NCI-H2029 treated with DMSO at 0.1 percent for 48 hours (cell line): ENCODE measurements at regions not wholly inside any gene's neighbourhood (a gene's known extent, or its start where the extent isn't known, plus 50 kb on each side); places are given as distances from the start of the nearest gene placed in this dataset.

ENCODE experiments used
- DNase-seq: peaks from one replicate; lab custom pipeline; 2025; lab: John Stamatoyannopoulos, UW

GRCh38 chr22:48618326-48618725 lies 1209.3 kb downstream of the BRD1 start:
- DNase-seq: no peak

DNA sequence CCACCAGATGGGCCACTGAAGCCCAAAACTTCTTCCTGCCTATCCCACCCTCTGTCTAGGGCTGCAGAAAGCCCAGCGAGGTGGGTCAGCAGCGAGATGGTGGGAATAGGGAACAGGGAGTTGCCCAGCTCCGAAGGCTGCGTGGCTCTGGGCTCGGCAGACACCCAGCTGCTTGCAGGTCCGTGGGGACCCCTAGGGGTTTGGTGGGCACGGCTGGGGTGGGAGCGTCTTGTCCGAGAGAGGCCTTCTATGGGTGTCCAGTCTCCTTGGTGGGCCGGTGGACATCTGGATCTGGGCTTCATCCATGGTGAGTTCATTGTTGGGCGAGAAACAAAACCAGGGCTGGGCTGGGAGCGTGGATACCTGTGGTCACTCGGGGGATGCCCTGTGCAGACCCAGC lies 1211.0 kb downstream of the BRD1 start:
- DNase-seq: no peak

- no peak for DNase-seq
Observed at GRCh38 chr22:48615171-48616008, 1212.3 kb downstream of the BRD1 start.

- no peak for DNase-seq
Observed at GRCh38 chr22:48613566-48614200, 1214.0 kb downstream of the BRD1 start.

DNA sequence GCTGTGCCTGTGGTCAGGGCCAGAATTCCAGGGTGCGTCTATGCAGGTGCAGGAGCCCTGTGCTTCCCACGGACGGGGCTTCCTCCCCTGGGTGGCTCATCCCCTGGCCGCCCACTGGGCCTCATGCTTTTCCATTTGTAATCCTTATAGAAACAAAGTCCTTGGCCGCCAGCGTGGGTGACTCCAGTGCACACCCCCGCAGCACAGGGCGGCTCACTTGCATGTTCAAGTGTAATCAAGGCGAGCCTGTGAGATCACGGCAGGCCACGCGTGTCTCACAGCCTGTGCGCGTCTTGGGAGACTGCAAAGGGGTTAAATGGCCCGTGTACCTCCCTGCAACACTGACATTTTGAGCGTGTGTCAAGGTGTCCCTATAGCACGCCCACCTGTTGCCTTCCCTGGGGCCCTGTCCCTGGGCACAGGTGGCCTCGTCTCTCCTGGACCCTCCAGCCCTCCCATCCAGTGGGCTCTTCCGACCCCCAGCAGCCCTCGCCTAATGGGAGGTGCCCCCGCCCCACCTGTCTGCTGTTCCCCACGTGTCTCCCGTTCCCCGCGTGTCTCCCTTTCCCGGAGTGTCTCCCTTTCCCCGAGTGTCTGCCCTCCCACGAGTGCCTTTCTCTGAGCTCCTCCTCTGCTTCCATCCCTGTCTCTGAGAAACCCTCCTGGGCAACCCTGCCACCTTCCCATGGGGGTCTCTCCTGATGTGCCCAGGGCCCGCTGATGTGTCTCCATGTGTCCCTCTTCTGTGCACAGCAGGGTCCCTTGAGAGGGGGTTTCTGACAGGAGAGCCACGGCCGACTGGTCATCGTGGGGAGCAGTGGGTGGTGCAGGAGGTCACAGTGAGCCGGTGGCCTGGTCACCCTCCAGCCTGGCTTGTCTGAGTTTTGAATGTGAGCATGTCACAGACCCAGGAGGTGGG lies 1215.3 kb downstream of the BRD1 start:
- DNase-seq: no peak

DNA sequence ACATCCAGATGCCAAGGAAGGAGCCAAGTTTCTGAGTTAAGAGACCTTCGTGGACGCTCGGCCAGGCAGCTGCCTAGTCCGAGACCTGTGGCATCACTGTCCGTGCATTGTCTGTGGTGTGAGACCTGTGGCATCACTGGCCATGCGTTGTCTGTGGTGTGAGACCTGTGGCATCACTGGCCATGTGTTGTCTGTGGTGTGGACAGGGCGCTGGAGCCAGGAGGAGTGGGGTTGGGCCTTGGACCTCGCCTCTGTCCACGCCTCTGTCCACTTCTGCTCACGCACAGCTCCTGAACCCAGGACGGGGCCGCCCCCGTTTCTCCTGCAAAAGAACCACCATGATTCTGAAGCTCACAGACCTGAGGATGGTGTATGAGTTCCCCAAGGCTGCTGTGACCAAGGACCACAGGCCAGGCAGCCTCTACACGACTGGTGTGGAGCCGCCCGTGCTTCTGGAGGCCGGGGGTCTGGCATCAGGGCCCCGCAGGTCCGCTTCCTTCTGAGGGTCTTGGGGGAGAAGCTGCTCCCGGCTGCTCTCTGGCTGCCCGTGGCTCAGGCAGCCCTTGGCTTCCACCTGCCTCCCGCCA lies 1218.3 kb downstream of the BRD1 start:
- no peak for DNase-seq

DNA sequence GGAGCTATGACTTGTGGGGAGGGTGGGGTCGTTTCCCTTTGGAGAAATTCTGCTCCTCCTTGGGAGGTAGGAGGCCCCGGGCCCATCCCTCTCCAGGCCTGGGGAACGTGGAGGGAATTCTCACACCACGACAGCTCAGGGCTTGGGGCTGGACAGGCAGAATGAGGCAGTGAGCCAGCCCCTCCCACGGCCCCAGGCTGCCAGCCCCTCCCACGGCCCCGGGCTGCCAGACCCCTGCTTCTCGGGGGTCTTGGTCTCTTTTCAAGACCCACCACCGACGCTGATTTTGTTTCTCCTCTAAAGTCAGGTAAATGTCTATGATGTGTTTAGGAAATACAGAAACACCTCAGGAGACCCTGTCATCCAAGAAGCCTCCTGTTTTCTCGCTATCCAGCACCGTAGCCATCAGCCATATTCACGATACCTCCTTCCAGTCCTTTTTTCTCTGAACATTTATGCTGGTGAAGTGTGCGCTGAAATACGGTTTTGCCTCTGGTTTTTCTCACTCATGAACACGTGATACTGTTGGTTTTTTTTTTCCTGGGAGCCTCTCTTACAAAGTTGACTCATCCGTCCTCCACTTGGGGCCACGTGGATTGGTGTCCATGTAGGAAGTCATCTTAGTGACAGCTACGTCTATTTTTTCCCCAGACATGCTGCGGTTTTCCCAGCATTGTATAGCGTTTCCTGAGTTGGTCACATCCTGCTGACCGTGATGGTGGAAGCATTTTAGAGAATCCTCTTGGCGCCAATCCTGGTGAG lies 1219.6 kb downstream of the BRD1 start:
- no peak for DNase-seq

GRCh38 chr22:48606684-48607307 lies 1220.9 kb downstream of the BRD1 start:
- no peak for DNase-seq

DNA sequence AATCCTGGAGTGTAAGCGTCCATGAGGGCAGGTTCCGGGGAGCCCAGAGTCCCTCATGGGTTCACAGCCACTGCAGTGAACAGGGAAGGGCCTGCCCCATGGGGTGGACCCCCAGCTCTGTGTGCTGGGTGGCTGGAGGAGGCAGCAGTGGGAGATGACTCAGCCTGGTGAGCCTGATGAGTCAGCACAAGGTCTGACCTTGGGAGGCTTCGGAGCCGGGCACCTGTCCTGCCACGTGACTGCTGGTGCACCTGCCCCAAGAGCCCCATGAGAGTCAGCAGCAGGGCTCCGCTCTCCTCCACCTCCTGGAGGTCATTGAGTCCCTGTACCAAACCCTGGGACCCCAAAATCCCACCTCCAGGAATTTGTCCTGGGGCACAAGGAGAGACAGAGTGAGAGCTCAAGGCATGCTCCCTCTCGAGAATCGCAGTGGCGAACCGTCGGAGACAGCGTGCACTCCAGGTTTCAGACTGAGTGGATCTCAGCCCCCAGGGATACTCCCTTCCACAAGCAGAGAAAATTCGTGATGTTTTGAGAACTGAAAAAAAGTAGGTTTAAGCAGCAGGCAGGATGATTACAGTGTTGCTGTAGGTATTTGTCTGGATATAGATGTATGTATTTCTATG lies 1221.7 kb downstream of the BRD1 start:
- peak; percentile 26 for DNase-seq

DNA sequence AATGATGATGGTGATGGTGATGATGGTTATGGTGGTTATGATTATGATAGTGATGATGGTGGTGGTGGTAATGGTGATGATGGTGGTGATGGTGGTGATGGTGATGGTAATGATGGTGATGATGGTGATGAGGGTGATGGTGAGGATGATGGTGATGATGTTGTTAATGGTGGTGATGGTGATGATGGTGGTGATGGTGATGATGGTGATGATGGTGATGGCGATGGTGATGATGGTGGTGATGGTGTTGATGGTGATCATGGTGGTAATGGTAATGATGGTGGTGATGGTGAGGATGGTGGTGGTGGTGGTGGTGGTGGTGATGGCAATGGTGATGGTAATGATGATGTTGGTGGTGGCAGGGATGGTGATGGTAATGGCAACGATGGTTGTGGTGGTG lies 1222.5 kb downstream of the BRD1 start:
- DNase-seq: no peak

DNA sequence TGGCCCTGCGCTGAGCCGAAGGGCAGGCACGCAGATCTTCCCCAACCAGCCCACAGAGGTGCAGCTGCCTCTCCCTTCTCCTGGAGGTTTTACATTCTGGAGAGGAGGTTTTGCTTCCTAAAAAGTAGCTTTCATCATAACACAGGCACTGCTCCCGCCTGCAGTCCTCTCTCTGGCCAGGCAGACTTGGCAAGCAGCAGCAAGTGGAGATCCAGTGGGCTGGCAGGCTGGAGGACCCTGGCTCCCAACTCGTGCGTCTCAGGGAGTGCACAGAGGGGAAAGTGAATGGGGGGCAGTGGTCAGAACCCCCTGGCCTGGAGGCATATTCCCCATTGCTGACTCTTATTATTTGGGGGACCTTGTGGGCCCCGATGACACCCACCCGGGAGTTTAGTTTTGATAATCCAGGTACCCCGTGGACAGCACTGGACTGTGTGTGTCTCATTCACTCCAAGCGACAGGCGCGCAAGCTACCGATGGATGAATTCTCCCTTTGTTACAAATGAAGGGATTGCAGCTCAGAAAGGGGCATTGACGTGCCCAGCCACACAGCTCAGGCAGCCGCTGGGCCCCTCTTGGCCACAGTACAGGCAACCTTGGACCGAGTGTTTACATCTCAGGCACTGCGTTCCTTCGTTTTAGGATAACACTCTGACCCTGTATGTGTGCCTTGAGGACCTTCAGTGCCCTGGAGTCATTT lies 1223.9 kb downstream of the BRD1 start:
- DNase-seq: no peak

DNA sequence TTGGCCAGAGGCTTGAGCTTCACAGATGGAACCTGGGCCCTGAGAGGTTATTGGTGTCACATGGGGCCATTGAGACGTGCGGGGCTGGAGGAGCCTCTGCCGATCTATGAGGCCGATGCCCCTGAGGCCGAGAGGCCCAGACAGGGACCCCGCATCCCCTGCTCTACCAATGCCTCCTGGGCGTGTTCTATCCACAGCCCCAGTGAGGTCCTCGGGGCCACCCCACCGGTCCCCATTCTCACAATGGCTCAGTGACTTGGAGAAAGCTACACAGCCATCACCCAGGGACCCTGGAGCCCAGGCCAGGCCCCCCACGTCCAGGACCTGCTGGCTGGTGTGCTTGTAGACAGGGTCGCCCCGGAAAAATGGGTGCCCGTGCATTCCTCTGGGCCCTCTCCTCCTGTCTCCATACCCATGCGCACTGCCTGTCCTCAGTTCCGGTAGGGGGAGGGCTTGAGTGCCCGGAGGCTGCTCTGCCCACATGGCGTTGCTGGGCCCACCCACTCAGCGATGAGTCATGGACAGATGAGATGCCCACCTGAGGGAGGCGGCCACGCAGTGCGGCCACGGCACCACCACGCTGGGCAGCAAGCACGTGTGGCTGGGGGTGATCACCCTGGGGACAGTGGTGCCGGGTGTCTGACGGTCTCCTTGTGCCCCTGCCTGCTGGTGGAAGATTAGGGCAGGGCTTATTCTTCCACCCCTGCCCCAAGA lies 1224.7 kb downstream of the BRD1 start:
- DNase-seq: no peak

DNA sequence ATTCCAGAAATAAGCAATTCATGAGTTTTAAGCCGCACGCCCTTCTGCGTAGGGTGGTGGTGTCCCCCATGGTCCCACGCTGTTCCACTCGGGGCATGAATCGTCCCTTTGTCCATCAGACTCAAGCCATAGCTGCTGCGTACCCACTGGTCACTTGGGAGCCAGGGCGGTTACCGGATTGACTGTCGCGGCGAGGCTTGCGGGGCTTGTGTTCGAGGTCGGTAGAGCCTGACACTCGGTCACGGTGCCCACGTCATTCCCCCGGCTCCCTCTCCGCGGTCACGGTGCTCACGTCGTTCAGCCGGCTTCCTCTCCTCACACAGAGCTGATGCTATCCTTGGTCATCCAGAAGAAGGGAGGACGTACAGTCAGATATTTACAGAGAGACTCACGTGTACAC lies 1227.0 kb downstream of the BRD1 start:
- DNase-seq: no peak

DNA sequence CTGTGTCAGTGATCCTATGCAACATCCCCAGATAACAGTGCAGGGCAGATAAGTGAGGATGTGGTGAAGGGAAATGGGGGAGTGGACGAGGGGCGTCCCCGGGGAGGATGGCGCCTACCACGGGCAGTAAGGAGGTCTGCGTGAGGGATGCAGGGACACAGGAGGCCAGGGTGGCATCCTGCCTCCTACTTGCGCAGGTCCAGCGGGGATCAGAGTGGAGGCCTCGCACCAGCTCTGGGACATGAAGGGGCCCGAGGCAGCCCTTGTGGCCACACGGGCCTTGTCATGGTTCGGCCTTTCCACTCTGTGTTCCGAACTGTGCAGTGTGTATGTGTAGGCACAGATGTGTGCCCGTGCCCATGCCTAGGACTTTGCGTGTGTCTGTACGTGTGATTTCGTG lies 1227.5 kb downstream of the BRD1 start:
- DNase-seq: no peak

- DNase-seq: no peak
Observed at GRCh38 chr22:48599346-48599745, 1228.3 kb downstream of the BRD1 start.

GRCh38 chr22:48596111-48596850 lies 1231.4 kb downstream of the BRD1 start:
- no peak for DNase-seq

GRCh38 chr22:48595511-48595905 lies 1232.2 kb downstream of the BRD1 start:
- DNase-seq: no peak

DNA sequence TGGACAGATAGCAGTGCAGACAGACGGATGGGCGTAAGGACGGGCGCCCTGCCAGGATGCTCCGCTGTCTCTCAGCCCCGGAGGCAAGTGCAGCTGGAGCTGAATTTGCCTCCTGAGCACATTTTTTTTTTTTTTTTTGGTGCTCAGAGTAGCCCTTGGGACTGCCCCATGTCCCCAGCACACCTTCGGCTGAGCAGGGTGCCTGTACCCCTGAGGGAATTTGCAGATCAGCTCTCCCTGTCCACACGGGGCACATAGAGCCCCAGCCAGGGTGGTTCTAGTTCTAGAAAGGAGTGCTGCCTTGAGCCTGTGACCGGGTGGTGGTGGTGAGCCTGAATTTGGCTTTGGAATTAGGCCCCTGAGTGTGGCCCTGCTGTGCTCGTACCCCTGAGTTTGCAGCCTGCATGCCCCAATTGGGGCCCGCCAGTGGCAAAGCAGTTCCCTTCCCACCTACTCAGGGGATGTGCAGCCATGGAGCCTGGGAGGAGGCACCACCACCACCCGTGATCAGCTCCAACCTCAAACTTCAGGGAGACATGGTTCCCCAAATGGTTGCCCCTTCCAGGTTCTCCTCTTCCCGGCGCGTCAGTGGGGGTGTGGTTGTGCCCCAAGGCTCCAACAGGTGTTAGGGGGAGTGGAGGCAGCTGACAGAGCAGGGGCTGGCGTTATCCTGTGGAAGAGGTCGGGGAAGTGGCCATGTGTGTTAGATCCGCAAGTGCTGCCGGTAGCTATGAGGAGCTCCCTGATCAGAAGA lies 1232.7 kb downstream of the BRD1 start:
- no peak for DNase-seq
